HG02970 (cell line): ENCODE measurements at regions not wholly inside any gene's neighbourhood (a gene's known extent, or its start where the extent isn't known, plus 50 kb on each side); places are given as distances from the start of the nearest gene placed in this dataset.

Source experiments
- ATAC-seq: cut with Tn5 transposase; IDR thresholded peaks from one replicate; pipeline ENCODE4 v1.9.1; 2021; ENCODE audit warnings: mild to moderate bottlenecking, moderate library complexity, moderate number of reproducible peaks; ENCODE audit not compliant: unreplicated experiment, low FRiP score

DNA sequence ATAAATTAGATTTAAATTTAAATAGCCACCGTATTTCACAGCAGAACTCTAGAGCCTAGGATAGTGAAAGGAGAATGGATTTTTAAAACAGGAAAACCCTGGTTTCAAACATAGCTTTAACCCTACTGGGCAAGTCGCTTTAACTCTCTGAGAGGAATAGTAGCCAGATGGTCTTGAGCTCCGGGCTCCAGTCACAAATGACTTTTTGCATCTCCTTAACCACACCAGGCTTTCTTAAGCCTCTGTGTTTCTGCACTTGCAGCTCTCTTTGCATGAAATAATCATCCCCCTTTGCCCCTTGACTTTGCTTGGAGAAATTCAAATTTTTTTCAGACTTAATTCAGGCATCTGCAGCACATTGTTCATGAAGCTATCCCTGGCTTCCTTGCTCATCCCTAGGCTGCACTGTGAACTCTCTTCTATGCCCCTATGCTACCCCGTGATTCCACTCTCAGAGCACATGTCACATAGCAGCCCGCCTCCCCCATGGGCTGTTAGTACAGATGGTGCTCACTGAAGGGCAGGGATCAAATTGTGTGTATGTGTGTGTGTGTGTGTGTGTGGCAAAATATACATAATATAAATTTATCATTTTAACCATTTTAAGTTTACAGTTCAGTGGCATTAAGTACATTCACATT is 68.8 kb upstream of the DAB1 start:
- no peak for ATAC-seq

DNA sequence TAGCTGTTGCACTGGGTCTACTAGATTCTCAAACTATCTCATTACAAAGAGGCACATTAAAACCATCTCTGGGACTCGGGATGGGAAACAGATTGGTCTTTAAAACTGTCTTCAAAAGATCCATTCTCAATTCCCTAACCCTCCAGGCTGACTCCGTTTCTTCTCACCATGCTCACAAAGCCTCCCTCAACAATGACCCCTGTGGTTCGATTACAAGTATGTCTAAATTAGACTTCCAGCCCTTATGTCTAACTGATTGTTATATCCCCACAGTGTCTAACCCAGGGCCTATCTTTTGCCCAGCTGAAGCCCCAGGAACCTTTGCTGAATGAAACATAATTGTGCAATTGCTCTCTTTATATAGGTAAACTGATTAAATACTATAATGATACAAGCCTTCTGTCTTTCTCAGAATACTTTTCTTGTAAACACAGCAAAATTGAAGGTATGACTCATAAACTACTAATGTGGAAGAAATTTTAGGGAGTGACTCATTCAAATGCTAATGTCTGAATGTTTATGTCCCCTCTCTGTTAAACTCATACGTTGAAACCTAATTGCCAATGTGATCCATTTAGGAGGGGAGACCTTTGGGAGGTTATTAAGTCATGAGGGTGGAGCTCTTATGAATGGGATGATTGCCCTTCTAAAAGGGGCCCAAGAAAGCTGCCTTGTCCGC is 65.6 kb upstream of the DAB1 start:
- no peak for ATAC-seq

DNA sequence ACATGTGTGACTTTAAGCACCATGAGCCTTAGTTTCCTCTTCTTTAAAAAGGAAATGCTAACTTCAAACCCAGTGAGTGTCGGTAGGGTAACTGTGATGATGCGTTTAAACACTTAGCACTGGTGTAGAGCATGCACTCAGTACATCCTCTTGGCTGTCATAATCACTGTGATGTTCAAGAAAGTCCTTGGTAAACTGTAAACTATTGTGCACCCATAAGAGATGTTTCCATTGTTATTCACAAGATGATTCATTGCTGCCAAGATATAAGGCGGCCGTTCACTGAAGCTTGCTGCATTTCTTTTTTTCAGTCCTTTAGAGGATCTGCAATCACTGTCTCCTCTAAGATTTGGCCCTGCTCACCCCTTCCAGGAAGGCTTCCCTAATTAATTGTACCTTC is 61.8 kb upstream of the DAB1 start:
- no peak for ATAC-seq

DNA sequence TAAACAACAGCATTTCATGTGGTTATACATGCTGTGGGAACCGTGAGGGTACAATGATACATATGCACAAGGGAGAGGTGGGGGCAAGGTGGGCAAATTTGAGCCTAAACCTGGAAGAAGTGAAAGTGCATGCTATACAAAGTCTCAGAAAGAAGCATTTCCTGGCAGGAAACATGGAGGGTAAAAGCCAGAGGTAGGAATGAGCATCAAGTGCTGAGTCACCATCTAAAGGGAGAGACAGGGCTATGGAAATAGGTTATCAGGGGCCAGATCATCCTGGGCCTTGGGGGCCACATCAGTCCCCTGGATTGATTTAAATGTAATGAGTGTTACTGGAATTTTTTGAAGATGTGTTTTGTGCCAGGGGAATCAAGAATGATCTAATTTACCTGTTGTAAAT is 60.1 kb upstream of the DAB1 start:
- no peak for ATAC-seq

DNA sequence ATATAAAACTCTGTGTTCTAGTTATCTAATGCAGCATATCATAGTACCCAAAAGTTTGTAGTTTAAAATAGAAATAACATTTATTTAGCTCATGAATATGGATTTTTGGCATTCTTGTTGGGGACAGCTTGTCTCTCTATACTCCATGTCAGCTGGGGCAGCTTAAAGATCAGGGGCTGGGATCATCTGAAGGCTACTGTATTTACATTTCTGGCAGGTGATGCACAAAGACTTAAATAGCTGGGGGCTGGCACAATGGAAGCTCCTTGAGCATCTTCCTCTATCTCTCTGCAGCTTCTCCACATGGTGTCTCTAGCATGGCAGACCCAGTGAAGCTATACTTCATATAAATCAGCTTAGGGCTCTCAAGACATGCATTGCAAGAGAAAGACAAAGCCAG is 55.6 kb upstream of the DAB1 start:
- no peak for ATAC-seq

DNA sequence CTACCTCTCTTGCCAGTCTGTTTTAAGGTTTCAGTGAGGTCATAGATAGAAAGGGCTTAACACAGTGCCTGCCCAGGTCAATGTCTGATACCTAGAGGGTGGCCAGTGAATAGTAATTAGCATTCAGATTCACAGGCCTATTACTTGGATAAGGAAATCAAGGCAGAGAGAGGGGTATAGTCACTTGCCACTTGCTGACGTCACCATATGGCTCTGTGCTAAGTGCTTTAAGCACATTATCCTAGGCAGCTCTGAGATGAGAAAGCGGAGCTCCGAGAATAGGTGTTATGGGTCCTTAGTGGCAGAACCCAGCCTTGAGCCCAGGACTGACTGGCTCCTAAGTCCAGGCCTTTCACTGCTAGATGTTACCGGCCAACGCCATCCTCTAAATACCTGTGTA is 51.5 kb upstream of the DAB1 start:
- ATAC-seq, result no peak

DNA sequence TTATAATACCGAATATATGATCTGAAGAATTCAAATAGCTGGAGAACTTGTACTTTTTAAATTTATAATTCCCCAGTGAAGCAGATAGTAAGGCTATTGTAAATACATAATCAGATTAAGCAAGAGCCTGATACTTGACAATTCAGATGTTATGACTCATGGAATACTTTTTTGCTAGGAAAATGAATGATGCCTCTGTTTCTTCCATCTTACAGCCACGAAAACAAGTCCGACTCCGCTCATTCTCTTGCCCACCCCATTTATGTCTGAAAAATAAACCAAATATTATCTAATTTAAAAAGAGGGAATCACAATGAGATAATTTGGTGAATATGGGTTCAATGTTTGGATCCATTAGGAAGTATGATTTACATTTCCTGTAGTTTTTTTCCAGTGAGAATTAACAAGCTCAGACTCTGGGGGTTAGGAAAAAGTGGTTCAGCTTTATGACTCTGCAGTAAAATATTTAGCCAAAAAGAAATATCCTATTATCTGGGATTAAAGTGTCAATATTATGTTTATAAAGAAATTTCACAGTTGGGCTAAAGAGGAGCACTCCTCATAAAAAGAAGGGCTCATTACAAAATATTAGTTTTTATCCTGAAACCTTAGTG is 50.4 kb upstream of the DAB1 start:
- ATAC-seq, result no peak
